ENCODE measurements at regions not wholly inside any gene's neighbourhood (a gene's known extent, or its start where the extent isn't known, plus 50 kb on each side); places are given as distances from the start of the nearest gene placed in this dataset.

DNA sequence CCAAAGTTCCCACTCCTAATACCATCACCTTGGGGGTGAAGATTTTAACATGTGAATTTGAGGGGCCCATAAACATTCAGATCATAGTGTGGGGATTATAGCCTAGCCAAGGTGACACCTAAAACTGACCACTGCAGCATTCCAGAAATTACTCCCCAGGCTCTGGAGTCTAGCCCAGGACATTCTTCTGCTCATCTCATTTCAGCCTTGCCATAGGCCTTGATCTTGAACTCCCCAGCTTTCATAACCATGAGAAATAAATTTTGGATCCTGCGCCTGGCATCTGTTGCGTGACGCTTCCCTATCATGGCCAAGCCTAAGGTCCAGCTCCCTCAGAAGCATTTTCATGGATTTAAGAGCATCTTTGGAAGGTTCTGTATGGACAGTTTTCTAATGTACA is 502.9 kb upstream of the THBS1 start:
- no peak for TF ChIP-seq CTCF (IDR thresholded peaks at IDR 0.05; ENCODE audit: control insufficient read depth, insufficient read depth, low read depth, low read length, missing control alignments)
- DNase-seq (ENCODE audit: low read depth), result no peak
- no peak overlapping the region for H3K4me3 ChIP-seq (ENCODE audit: control insufficient read depth, low read depth, low read length)

DNA sequence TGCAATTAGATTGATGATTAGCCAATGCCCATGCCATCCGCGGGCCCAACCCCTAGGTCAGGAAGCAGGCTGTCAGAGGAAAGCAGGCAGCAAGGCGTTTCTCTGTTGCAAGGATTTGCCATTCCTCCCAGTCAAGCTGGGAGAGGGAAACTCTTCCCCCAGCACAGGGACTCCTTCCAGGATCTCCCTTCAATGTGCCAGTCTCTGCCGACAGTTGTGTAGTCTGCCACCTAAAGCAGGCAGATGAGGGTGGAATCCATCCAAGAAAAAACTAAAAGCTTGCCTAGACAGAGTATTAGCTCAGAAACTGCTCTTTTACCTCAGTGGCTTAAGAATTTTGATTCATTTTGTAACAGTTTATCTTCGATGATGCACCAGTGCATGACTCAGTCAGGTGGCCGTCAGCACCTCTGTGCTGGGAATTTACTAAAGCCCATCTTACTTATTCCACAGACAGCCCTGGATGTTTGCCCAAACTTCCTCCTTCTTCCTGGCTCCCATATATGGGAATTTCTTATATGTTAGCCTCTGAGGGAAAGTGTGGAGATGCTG is 501.5 kb upstream of the THBS1 start:
- no peak for DNase-seq (ENCODE audit: low read depth)
- TF ChIP-seq CTCF (IDR thresholded peaks at IDR 0.05; ENCODE audit: control insufficient read depth, insufficient read depth, low read depth, low read length, missing control alignments), result no peak
- H3K4me3 ChIP-seq (ENCODE audit: control insufficient read depth, low read depth, low read length), result no peak overlapping the region

DNA sequence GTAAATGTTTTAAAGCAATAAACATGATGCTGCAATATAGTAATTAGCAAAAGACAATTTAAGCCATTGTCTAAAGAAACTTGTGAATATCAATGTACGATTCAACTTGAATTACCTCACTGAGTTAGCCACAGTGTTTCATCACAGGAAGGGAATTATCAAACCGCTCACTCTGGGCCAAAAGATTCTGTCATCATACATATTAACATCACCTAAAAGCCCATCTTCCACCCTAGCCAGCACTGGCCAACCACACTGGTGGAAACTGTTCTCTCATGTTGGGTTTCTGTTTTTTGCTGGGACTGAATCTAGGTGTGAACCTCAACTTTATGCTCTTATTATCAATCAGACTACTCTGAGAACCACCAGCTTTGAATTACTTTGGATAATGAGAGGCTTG is 497.7 kb upstream of the THBS1 start:
- DNase-seq (ENCODE audit: low read depth), result no peak
- no peak for TF ChIP-seq CTCF (IDR thresholded peaks at IDR 0.05; ENCODE audit: control insufficient read depth, insufficient read depth, low read depth, low read length, missing control alignments)
- no peak overlapping the region for H3K4me3 ChIP-seq (ENCODE audit: control insufficient read depth, low read depth, low read length)

DNA sequence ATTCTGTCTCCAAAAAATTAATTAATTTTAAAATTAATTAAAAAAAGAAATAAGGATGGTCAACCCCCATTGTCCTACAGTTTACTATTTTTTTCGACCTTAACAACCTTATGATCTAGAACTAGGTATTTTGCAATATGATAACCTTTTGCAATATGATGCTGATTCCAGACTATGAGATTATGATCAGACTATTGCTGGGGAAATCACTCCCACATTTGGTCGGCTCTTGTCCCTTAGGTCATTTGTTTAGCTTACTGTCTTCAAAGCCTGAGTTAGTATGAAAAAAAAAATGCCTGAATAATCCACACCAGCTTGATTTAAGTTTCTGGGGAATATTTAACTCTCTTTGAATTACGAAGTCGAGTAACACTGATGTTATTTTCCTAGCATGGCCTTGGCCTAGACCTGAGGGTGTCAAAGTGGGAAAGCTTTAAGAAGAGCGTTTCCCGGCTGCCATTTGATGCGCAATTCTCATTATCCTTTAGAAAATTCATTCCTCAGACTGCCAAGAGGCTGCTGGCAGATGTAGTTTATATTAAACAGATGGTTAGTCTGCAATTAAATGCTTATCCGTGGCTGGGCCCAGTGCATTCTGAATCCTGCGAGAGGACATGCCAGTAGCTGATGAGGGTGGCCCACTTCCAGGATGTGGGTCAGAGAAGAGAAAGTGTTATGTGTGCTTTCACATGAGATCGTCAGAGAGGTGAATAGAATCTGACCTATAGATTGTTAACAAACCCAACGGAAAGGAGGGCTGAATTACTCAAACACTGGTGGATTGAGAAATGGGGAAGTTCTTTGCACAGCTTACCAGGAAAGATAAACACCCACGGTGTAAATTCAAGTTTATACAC is 496.0 kb upstream of the THBS1 start:
- DNase-seq (ENCODE audit: low read depth), result peak; percentile 96
- no peak for TF ChIP-seq CTCF (IDR thresholded peaks at IDR 0.05; ENCODE audit: control insufficient read depth, insufficient read depth, low read depth, low read length, missing control alignments)
- no peak overlapping the region for H3K4me3 ChIP-seq (ENCODE audit: control insufficient read depth, low read depth, low read length)

- H3K4me3 ChIP-seq (ENCODE audit: control insufficient read depth, low read depth, low read length), result no peak overlapping the region
- no peak for TF ChIP-seq CTCF (IDR thresholded peaks at IDR 0.05; ENCODE audit: control insufficient read depth, insufficient read depth, low read depth, low read length, missing control alignments)
- DNase-seq (ENCODE audit: low read depth), result no peak
Measured at GRCh38 chr15:39086641-39087040, 494.2 kb upstream of the THBS1 start.

- no peak for TF ChIP-seq CTCF (IDR thresholded peaks at IDR 0.05; ENCODE audit: control insufficient read depth, insufficient read depth, low read depth, low read length, missing control alignments)
- no peak overlapping the region for H3K4me3 ChIP-seq (ENCODE audit: control insufficient read depth, low read depth, low read length)
- DNase-seq (ENCODE audit: low read depth), result no peak
Measured at GRCh38 chr15:39088156-39088555, 492.7 kb upstream of the THBS1 start.

Data from AG09309 (cell line).